ENCODE measurements at regions not wholly inside any gene's neighbourhood (a gene's known extent, or its start where the extent isn't known, plus 50 kb on each side); places are given as distances from the start of the nearest gene placed in this dataset.
"Not testable (repeated sequence)": the region's sequence is repeated elsewhere in the genome, so short reads cannot be mapped to it uniquely, and the experiment has no call there.

DNA sequence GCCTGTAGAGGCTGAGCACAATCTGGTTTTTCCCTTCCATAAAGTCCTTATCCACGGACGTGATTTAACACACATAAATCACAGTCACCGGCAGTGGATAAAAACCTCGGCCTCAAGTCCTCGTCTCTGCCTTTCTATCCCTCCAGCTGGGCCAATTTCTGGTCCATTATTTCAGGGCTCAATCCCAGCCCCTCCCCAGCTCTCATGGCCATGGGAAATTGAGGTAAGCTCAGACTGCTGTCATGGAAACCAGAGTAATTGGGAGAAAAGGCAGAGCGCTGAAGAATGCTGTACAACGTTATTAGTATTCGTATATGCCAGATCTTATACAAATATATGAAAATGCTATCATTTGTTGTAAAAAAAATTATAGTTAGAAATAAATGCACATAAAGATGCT lies 86.2 kb upstream of the USP29 start:
- no peak for DNase-seq (ENCODE audit: low spot score)

DNA sequence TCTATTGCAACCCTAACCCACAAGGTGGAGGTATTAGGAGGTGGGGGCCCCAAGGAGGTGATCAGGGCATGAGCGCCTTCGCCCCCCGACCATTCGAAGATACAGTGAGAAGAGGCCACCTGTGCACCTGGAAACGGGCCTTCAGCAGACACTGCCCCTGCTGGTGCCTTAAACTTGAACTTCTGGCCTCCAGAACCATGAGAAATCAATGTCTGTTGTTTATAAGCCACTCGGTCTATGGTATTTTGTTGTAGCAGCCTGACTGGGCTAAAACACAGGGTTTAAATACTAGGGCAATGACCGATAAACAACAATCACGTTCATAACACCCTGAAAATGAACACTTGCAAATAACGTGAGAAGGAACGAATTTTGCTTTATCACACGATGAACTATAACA lies 85.2 kb upstream of the USP29 start:
- DNase-seq (ENCODE audit: low spot score), result no peak

DNA sequence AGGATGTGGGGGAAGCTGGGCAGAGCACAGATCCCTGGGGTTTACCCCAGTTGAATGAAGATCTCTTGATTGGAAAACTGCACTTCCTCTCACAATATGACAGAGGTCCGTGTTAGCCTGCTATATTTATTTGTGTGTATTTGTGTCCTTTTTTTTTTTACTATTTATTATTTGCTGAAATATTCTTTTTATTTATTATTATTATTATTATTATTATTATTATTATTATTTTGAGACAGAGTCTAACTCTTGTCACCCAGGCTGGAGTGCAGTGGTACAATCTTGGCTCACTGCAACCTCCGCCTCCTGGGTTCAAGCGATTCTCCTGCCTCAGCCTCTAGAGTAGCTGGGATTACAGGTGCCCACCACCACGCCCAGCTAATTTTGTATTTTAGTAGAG lies 84.0 kb upstream of the USP29 start:
- not testable (repeated sequence) for DNase-seq (ENCODE audit: low spot score)

DNA sequence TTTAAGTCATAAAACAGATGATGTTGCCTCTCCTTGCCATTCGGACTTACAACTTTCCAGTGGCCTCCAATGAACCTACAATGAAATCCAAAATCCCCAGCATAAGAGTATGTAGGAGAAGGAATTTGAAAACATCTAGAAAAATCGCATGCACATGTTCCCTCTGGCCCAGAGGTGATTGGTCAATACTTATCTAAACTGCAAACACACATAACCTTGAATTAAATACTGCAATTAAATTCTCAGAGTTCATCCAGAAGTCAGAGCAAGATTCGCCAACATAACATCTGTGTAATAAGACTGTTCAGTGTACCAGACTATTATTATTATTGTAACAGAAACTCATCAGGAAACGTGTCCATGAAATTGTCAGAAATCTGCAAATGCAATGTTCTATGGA lies 82.2 kb upstream of the USP29 start:
- DNase-seq (ENCODE audit: low spot score), result no peak

DNA sequence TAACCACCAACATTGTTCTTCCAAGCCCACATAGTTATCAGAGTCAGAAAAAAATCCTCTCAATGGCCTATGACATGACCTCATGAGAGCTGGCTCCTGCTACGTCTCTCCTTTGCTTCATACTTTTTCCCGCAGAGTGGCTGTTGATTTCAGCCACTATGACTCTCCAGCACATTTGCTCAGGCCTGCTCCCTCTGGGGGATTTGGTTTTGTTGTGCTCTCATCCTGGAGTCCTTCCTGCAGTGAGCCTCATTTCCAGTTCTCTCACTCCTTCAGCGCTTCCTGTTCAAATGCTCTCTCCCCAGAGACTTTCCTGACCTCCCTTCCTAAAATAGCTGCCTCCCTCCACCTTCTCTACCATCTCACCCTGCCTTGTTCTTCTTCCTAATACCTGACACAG lies 72.0 kb upstream of the USP29 start:
- no peak for DNase-seq (ENCODE audit: low spot score)

DNA sequence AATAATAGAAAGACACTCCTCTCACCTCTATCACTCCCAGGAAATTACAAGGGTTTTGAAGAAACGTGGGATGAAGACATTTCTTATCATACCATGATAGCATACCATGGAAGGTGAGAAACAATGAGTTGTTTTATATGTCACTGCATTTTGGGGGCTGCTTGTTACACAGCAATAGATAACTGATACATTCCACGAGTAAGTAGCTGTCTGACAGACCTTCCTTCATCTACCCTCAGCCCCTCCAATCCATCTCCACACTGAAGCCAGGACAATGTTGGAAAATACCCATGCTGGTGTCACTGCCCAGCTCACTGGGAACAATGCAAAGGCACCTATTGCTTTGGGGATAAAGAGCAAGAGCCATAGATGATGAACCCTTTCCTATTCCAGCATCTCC lies 68.9 kb upstream of the USP29 start:
- no peak for DNase-seq (ENCODE audit: low spot score)

DNA sequence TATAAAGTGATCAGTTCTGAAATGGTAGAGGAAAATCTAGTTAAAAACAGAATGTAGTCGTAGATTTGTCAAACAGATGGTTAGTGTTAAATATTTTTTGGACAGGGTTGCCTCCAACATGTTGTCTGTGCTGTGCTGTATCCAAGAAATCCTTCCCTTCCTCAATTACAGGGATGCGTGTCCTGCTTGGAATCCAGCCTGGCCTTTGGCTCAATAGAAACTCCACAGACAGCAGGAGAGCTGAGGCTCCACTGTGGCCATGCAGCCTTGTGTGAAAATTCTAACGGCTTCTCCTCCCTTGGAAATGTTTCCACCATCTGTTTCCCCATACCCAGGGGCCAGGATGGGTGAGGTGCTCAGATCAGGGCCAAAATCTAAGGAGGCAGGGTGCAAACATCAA lies 67.7 kb upstream of the USP29 start:
- no peak for DNase-seq (ENCODE audit: low spot score)

DNA sequence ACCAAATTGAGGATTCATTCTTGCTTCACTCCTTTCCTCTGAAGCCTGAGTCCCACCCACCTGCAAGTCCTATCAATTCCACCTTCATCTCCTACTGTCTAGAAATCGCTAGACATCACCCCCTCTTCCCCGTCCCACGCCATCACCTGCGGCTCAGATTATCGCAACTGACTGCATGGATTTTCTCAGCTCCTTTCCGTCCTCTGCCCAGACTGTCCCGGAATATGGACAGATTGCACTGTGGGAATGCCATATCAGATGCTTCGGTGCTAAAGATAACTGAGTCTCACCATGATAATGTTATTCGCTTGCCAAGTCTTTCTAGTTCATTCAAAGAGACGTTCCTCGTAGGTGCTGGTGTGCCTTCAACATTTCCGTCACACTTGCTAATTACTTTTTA lies 66.4 kb upstream of the USP29 start:
- DNase-seq (ENCODE audit: low spot score), result no peak

DNA sequence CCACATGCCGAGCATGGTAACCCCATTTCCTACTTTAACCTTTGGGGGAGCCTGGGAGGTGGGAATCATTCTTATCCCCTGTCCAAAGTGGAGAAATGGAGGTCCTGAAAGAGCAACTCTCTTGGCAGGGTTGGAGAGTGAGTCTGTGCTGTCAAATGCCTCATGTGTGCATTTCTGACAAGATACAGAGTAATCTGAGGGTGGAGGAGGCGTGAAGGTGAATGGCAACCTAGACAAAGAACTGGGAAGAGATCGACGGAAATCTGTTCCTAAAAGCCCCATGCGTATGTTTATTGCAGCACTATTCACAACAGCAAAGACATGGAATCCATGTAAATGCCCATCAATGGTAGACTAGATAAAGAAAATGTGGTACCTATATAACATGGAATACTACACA lies 63.8 kb upstream of the USP29 start:
- DNase-seq (ENCODE audit: low spot score), result no peak

DNA sequence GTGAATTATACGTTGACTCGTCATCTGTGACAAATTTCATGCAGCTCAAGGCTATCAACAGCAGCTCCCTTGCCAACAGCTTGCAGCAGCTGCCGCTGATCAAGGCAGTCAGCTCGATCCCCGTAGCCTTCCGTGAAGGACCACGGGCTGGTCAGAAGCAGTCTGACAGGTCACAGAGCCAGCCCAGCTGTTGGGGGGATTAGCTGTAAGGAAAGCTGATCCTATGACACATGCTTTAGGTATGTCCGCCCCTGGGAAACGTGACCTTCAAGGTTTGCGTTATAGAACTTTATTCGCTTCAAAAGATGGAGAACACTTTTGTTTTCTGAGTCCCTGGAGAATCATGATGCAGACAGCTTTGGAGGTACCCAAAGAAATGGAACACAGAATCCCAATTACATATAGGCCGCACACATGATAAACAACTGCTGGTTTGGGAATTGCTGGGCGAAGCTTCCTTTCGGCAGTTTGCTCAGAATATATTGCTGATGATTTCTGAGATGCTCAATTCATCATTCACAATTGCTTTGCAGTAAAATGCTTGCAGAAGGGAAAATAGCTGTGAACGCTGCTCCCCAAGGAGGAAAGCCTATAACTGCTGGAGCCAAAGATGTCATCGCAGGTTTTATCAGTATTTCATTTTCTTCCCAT lies 62.6 kb upstream of the USP29 start:
- DNase-seq (ENCODE audit: low spot score), result no peak

DNA sequence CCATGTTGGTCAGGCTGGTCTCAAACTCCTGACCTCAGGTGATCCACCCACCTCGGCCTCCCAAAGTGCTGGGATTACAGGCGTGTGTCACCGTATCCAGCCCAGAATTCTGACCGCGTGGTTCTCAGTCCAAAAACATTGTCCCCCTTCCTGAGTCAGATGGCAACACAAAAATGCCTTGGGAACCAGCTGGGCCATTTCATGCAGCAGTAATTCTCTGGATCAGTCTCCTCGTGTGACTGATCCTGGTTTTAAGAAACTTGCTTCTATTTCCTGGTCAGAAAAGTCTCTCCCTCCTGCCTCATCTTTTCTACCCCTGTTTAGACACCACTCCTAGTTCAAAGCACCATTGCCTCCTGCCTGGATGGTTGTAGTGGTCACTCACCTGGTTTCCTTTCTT lies 60.9 kb upstream of the USP29 start:
- no peak for DNase-seq (ENCODE audit: low spot score)

DNA sequence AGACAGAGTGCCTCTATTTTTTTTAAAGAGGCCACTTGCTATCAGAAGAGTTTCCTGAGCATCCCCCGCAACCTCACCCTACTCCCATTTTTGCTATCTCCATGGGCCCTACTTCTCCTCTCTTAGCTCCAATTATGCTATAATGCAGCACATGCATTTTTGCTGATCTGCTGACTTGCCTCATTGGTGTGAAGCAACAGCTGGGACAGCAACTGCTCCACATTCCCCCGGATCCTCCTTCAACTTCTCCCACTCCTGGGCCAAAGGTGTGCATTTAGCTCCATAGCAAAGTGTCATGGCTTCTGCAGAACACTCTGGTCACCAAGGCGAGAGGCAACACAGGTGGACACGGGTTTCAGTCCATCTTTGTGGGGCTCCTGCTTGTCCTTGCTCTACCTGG lies 56.7 kb upstream of the USP29 start:
- DNase-seq (ENCODE audit: low spot score), result no peak

DNA sequence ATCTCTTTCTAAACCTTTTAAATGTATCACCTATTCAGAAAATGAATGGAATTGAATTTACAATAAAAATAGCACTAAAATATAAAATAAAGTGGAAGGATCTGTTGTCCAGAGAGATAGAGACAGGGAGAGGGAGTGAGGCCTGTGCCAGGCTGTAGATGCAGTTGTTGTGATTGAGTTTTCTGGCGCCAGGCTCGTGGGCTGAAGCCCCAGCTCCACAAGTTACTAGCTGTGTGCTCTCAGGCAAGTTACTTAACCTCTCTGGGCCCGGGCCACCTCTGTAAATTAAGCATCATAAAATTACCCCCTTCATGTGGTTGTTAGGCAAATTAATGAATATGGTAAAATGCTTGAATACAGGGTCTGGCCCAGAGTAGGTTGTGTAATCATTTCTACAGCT lies 52.3 kb upstream of the USP29 start:
- no peak for DNase-seq (ENCODE audit: low spot score)

DNA sequence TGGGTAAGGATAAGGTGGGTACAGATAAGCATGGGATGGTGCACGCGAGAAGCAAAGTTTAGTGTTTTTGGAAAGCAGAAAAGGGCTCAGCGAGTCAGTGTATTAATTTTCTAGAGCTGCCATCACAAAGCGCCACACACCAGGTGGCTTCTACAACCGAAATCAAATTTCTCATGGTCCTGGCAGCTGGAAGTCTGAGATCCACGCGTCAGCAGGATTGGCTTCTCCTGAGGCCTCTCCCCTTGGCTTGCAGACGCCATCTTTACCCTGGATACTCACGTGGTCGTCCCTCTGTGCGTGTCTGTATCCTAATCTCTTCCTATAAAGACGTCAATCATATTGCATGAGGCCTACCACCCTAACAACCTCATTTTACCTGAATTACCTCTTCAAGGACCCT lies 51.5 kb upstream of the USP29 start:
- no peak for DNase-seq (ENCODE audit: low spot score)

DNA sequence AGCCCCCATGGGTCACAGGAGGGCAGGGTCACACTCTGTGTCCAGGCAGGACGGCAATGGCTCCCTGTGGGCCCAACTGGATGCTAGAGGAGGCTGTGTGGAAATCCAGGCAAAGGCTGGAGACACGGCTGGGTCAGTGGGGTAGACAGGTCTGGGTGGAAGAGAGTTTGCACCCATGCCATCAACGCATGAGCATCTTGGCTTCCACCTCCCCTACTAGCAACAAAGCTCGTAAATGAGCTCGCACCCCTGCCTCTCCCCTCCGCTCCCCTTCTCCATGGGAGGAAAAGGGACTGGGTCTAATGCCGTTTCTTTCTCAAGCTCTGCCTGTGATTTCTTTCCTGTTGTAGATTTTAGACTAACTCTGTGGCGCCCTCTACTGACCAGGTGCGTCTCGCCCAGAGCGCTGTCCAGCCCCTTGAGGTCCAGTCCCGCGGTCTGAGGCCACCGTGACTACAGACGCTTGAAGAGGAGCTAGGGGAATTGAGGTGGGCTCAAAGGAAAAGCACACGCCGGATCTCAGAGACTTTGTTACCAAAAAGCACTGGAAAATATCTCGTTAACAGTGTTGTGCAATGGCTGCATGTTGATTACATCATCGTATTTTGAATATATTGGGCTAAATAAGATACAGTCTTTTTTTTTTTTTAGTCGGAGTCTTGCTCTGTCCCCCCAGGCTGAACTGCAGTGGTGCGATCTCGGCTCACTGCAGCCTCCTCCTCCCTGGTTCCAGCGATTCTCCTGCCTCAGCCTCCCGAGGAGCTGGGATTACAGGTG lies 50.7 kb upstream of the USP29 start:
- no peak for DNase-seq (ENCODE audit: low spot score)
